ENCODE measurements at regions not wholly inside any gene's neighbourhood (a gene's known extent, or its start where the extent isn't known, plus 50 kb on each side); places are given as distances from the start of the nearest gene placed in this dataset.

DNA sequence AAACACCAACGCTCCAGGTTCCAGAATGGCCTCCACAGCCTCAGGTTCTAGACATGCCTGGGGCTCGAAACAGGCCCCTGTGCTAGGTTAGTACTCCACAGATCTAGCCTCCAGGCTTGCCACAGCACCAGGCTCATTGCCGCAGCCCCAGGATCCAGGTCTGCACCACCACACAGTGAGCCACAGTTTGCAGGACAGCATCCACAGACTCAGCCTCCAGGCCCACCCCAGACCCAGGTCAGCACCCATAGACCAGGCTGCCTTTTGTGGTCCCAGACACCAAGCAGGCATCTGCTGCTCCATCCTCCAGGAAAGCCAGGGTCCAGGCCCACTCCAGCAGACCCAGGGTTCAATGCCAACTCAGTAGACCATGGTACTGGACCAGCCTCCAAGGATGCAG lies 132.3 kb upstream of the VSTM2A start:
- H3K36me3 Mint-ChIP-seq (ENCODE audit: low read depth), result no peaks in the 10 kb centered on the region

DNA sequence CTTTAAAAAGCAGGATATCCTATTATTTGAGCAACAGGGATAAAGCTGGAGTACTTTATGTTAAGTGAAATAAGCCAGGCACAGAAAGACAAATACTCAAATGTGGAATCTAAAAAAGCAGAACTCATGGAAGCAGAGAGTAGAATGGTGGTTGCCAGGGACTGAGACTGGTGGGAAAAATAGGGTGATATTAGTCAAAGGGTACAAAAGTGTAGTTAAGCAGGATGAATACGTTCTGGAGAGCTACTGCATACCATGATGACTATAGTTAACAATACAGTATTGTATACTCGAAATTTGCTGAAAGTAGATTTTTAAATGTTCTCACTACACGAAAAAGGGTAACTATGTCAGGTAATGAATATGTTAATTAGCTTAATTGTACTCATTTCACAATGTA lies 125.5 kb upstream of the VSTM2A start:
- Mint-ChIP-seq H3K9me3 (peaks cover 16% of the 10 kb centered on the region), H3K4me3 (no peak overlapping the region), H3K4me1 (no peaks in the 10 kb centered on the region), H3K27ac (no peak overlapping the region), H3K36me3 (ENCODE audit: low read depth) (no peaks in the 10 kb centered on the region), H3K27me3 (no peaks in the 10 kb centered on the region)
- TF ChIP-seq, protein P1, sequence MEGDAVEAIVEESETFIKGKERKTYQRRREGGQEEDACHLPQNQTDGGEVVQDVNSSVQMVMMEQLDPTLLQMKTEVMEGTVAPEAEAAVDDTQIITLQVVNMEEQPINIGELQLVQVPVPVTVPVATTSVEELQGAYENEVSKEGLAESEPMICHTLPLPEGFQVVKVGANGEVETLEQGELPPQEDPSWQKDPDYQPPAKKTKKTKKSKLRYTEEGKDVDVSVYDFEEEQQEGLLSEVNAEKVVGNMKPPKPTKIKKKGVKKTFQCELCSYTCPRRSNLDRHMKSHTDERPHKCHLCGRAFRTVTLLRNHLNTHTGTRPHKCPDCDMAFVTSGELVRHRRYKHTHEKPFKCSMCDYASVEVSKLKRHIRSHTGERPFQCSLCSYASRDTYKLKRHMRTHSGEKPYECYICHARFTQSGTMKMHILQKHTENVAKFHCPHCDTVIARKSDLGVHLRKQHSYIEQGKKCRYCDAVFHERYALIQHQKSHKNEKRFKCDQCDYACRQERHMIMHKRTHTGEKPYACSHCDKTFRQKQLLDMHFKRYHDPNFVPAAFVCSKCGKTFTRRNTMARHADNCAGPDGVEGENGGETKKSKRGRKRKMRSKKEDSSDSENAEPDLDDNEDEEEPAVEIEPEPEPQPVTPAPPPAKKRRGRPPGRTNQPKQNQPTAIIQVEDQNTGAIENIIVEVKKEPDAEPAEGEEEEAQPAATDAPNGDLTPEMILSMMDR (IDR thresholded peaks at IDR 0.05), result no peak
- intact Hi-C loops (cut with micrococcal nuclease), result no loop called here
- ATAC-seq (ENCODE audit: low read depth) (no peak), DNase-seq (no peak)
- CTCF ChIA-PET, result no interaction called here
- POLR2A ChIA-PET, result no interaction called here

More for the DNA sequence above, 132.3 kb upstream of the VSTM2A start:
- no peak overlapping the region for H3K27ac Mint-ChIP-seq
- CTCF ChIA-PET, result no interaction called here
- H3K9me3 Mint-ChIP-seq, result peaks cover 18% of the 10 kb centered on the region
- no peak for DNase-seq
- intact Hi-C loops (cut with micrococcal nuclease), result no loop called here
- no peaks in the 10 kb centered on the region for H3K27me3 Mint-ChIP-seq
- POLR2A ChIA-PET, result no interaction called here
- no peak overlapping the region for H3K4me3 Mint-ChIP-seq
- TF ChIP-seq, protein P1 (IDR thresholded peaks at IDR 0.05), result no peak
- ATAC-seq (ENCODE audit: low read depth), result no peak
- H3K4me1 Mint-ChIP-seq, result no peaks in the 10 kb centered on the region

- peaks cover 13% of the 10 kb centered on the region for H3K9me3 Mint-ChIP-seq
- no peak overlapping the region for H3K27ac Mint-ChIP-seq
- DNase-seq (no peak), ATAC-seq (ENCODE audit: low read depth) (no peak)
- TF ChIP-seq, protein P1 (IDR thresholded peaks at IDR 0.05), result no peak
- no peaks in the 10 kb centered on the region for H3K36me3 Mint-ChIP-seq (ENCODE audit: low read depth)
- CTCF ChIA-PET, result no interaction called here
- intact Hi-C loops (cut with micrococcal nuclease), result no loop called here
- no peaks in the 10 kb centered on the region for H3K27me3 Mint-ChIP-seq
- H3K4me1 Mint-ChIP-seq, result no peaks in the 10 kb centered on the region
- no peak overlapping the region for H3K4me3 Mint-ChIP-seq
- POLR2A ChIA-PET, result no interaction called here
These were observed 123.0 kb upstream of the VSTM2A start for GRCh38 chr7:54419209-54419608.

DNA sequence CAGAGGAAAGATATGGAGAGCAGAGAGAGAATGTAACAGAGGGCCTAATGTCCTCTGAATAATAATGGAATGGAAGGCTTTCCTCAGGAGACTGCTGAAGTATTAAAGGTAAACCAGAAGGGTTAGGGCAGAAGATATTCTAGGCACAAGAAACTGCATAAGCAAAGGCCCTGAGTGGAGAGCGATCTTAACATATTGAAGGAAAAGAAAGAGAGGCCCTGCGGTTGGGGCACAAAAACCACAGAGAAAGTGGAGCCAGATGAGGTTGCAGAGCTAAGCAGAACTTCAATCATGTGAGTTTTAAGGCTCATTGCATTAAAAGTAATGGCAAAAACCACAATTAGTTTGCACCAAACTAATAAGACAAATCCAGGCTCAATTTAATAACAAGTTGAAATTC lies 115.8 kb upstream of the VSTM2A start:
- ChIA-PET POLR2A (no interaction called here), CTCF (no interaction called here)
- DNase-seq, result no peak
- Mint-ChIP-seq H3K27ac (no peak overlapping the region), H3K4me1 (no peaks in the 10 kb centered on the region), H3K4me3 (no peak overlapping the region), H3K36me3 (ENCODE audit: low read depth) (no peaks in the 10 kb centered on the region), H3K9me3 (peaks cover 12% of the 10 kb centered on the region), H3K27me3 (no peaks in the 10 kb centered on the region)
- no peak for ATAC-seq (ENCODE audit: low read depth)
- TF ChIP-seq, protein P1 (IDR thresholded peaks at IDR 0.05), result no peak
- intact Hi-C loops (cut with micrococcal nuclease), result no loop called here

DNA sequence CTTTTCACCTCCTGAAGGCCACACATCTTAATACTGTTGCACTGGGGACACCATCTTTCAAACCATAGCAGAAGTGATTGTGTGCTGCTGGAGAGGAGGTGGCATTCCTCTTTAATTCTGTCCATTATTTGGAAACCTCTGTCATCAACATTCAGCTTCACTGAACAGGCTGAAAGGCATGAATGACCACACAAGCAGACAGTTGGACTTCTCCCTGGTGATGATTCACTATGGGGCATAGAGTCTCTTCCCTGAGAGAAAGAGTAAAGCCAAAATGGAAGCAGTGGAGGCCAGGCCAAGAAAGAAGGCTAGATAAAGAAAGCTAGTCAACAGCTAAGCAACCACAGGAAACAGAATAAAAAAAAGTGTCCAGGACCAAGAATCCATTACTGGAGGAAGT lies 113.1 kb upstream of the VSTM2A start:
- Mint-ChIP-seq H3K27ac (no peak overlapping the region), H3K36me3 (ENCODE audit: low read depth) (no peaks in the 10 kb centered on the region), H3K4me3 (no peak overlapping the region), H3K27me3 (no peaks in the 10 kb centered on the region), H3K4me1 (no peaks in the 10 kb centered on the region), H3K9me3 (peaks cover 14% of the 10 kb centered on the region)
- intact Hi-C loops (cut with micrococcal nuclease), result no loop called here
- no peak for DNase-seq
- ChIA-PET POLR2A (no interaction called here), CTCF (no interaction called here)
- no peak for ATAC-seq (ENCODE audit: low read depth)
- TF ChIP-seq, protein P1 (IDR thresholded peaks at IDR 0.05), result no peak

Measured in activated B cell treated with CpG ODN at 0.5 μM for 24 hours (primary cell).